GM04503 (cell line): ENCODE measurements at regions not wholly inside any gene's neighbourhood (a gene's known extent, or its start where the extent isn't known, plus 50 kb on each side); places are given as distances from the start of the nearest gene placed in this dataset.

Experiments used
- DNase-seq: peaks from one replicate; pipeline ENCODE4 v3.0.0-alpha.2; 2012; ENCODE audit warnings: low read depth

DNA sequence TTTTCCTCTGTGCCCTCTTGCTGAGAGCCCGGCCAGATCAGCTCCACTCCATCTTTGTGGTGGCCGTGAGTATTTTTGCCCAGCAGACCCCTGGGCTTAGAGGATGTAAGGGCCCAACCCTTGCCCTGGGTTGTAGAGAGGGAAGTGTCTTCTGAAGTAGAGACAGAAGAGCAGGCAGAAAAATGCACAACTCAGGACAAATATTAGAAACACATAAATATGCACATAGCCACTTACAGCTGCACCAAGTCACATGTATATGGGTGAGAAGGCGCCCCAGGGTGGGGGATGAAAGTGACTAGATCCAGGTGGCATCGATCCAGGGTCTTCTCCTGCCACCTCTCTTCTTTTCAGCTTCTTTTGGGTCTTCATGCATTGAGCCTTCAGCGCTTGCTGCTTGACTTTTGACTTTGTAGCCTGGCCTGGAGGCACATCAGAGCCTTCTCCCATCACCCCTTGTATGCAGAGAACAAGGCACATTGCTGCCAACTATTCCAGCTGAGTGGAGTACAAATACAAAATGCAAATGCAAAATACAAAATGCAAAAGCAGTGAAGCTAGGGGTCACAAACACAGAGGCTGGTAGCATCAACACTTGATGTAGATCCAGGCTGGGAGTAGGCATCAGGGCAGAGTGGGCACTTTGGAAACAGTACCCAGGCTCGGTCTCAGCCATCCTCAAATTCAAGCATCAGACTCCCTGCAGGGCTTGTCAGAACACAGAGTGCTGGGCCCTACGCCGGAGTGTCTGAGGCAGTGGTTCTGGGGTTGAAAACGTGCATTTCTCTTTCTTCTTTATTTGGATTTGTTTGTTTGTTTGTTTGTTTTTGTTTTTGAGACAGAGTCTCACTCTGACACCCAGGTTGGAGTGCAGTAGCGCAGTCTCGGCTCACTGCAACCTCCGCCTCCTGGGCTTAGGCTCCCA lies 133.0 kb downstream of the ASB7 start:
- DNase-seq: no peak

DNA sequence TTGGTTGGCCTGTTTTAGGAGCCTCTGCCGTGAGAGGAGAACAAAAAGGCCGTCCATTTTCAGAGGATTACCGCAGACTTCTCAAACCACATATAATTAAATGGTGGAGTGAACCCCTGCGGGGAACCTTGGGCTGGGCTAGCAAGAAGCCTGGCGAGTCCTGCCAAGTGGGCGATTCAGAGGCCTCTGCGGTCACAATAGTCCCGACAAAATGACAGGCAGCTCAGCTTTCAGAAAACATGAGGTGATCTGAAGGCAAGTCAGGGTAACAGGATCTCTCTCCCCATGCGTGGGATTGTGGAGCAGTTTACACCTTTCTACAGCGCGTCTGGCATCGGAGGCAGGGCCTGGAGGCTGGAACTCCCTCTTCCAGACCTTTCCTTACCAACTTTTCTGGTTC lies 134.8 kb downstream of the ASB7 start:
- no peak for DNase-seq

DNA sequence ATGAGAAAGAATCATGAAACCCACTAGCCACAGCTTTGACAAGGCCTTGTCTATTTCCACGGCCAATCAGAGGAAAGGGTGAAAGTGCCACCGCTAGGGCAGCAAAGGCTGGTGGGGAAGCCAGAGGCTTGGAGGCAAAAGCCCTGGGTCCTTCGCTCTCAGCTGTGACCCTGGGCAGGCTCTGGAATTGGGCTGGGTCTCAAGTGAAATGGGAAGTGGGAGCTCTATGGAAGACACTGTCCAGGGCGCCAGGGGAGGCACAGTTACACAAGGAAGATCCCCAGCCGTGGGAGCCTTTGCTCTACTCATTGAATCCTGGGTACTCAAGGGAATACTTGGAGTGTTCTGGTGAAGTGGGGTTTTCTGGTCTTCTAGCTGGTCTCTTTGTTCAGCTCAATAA lies 136.2 kb downstream of the ASB7 start:
- DNase-seq: no peak

DNA sequence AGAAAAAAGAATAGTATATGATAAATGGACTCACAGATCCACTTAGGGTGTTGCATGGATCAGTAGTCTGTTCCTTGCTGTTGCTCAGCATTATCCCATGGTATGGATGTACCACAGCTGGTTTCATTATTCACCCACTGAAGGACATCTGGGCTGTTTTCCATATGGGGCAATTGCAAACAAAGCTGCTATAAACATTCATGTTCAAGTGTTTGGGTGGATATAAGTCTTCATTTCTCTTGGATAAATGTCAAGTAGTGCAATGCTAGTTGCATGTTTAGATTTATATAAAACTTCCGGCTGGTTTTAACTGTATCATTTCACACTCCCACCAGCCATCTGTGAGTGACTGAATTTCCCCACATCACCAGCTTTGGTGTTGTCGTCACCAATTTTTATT lies 137.7 kb downstream of the ASB7 start:
- no peak for DNase-seq

DNA sequence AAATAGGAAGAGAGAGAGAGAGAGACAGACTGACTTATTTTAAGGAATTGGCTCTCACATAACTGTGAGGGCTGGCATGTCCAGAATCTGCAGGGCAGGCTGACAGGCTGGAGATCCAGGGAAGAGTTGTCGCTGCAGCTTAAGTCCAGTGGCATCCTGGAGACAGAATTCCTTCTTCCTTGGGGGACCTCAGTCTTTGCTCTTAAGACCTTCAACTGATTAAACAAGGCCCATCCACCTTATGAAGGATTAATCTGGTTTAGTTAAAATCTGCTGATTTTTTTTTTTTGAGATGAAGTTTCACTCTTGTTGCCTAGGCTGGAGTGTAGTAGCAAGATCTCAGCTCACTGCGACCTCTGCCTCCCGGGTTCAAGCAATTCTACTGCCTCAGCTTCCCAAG lies 128.0 kb upstream of the ALDH1A3 start:
- DNase-seq: no peak

DNA sequence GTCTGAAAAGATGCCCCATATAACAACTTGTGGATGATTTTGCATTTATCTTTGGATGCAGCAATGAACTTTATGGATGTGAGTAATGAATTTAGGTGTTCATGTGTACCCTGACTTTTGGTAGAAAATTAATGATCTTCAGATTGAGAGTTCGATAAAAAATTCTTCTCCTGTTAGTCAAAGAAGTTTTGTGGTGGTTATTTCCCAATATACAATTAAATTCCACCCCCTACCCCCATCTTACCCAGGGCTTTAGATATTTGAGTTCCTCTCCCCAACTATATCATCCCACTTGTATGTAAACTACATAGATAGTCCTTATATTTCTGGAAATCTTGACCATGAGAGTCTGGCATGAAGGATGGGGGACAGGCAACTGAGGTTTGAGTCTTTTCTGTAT lies 126.1 kb upstream of the ALDH1A3 start:
- no peak for DNase-seq

DNA sequence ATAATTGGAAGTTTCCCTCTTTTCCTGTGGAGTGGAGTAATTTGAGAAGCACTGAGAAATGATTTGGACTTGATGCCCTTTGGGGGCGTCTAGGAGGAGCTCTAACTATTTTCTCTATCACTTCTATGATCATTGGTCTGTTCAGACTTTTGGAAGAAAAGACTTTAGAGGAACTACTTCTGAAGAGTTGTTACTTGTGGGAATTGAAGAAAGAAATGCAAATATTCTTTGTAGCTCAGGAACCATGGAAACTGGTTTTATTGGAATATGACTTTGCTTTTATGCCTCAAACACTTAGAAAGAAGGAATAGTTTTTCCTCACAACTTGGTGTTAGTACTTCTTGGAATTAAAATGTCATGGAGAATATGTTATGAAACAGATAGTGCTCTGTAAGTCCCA lies 122.0 kb upstream of the ALDH1A3 start:
- DNase-seq: no peak

DNA sequence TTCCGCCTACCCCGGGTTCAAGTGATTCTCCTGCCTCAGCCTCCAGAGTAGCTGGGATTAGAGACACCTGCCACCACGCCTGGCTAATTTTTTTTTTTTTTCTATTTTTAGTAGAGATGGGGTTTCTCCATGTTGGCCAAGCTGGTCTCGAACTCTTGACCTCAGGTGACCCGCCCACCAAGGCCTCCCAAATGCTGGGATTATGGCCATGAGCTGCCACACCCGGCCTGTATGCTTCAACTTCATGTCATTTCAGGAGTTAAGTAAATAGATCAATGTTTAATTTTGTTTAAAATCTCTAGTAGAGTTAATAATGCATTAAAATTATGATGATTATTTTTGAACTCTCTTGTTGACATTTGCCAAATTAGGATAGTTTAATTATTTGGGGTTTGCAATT lies 121.1 kb upstream of the ALDH1A3 start:
- DNase-seq: no peak

DNA sequence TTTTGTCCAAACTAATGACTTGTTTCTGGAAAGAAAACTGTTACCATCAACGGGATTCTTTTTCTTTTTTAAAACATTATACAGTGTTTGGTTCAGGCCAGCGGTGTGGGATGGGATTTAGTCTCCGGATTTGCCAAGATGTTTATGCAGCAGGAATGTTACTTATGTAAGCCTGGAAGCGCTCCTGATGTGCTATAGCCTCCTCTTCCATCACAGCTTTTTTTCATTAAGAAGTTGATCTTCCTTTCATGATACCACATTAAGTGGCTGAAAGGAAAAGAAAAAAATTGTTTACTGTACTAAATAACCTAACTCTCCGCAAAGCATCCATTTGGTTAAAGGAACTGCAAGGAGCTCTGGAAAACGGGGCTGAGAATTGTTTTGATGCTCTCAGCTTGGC lies 120.5 kb upstream of the ALDH1A3 start:
- peak; percentile 75 for DNase-seq

DNA sequence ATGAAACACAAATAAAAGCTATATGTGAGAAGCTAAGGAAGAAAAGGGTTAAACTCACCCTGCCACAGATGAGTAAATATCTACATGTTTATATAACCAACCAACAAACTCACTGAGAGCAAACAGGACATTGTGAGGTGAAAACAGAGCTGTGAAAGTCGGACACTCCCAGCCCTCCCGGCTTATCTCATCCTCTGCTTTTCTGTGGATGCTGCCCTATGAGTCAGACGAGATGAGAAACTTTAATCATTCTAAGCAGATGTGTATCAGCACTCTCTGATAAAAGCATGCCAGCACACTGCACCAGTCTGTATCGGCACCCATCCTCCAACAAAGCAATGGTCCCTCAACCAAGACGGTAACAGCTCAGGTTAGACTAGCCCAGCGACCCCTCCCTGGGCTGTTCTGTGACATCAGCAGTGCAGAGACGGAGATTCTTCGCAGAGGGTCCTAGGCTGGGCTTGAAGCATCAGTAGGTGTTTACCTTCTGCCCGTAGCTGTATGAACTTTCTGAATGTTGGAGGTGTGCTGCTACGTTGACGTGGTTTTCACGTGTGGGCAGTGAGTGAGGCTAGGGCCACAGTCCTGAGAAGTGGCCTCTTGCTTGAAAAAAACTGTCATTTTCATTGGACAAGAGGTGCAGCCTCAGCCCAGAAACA lies 119.8 kb upstream of the ALDH1A3 start:
- peak; percentile 55 for DNase-seq

DNA sequence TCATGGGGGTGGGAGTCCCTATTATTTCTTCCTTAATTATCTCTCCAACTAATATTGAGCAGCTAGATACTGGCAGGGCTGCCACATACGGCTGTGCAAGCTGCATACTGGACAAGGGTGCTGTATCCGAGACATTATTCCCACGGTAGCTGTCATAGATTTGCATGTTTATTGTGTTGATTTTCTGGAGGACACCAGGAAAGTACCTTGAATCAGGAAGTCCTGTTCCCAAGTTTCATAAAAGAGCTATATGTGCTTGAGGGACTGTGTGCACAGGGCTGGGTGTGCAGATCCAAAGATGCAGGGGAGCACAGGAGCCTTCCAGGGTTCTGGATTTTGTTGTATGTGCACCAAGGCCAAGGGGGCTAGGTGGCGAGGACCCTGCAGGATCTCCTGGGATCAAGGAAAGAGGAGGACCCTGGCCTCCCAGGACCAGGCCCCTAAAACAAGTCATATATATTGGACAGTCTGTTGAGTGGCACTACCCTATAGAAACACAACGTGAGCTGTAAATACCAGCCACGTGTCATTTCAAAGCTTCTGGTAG lies 119.2 kb upstream of the ALDH1A3 start:
- no peak for DNase-seq

DNA sequence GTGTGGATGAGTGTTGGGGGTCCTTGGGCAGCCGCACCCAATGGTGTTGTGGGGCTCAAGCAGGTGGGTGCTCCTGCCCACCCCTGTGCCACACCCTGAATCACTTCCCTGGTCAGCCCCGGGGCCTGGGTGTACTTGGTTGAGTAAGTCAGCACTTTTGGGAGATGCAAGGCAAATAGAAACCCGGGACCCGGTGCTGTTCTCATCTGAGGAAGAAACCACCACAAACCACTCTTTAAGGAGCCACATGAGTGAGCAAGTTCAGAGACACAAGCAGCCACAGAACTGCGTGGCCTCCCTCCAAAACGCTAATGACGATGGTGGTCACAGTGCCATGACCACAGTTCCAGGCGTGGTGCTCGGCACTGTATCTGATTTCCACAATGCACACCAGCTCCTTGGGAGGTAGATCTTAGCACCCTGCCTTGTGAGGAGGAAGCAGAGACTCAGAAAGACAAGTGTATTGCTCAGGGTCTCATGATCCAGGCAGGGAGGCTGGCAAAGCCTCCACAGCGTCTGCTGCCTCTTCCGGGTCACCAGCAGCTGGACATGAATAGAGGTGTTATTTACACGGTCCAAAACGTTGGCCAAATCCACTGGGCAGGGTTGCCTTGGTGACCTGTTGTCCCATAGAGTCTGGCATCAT lies 118.2 kb upstream of the ALDH1A3 start:
- no peak for DNase-seq

DNA sequence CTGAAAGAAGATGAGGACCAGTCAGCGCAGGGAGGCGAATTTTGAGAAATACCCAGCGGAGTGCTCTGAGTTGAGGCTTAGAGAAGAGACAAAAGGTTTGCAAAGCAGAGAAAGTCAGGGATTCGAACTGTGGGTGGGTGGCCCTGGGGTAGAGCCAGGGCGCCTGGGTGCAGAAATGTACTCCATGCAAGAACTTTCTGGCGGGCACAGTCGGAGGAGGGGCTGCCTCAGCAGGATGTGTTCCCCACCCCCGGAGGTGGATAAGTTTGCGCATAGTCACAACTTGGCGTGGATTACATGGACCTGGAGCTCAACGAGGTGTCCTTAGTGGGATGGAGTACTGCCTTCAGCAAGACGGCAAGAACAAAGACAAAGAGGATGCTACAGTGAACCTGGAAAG lies 117.3 kb upstream of the ALDH1A3 start:
- DNase-seq: no peak

DNA sequence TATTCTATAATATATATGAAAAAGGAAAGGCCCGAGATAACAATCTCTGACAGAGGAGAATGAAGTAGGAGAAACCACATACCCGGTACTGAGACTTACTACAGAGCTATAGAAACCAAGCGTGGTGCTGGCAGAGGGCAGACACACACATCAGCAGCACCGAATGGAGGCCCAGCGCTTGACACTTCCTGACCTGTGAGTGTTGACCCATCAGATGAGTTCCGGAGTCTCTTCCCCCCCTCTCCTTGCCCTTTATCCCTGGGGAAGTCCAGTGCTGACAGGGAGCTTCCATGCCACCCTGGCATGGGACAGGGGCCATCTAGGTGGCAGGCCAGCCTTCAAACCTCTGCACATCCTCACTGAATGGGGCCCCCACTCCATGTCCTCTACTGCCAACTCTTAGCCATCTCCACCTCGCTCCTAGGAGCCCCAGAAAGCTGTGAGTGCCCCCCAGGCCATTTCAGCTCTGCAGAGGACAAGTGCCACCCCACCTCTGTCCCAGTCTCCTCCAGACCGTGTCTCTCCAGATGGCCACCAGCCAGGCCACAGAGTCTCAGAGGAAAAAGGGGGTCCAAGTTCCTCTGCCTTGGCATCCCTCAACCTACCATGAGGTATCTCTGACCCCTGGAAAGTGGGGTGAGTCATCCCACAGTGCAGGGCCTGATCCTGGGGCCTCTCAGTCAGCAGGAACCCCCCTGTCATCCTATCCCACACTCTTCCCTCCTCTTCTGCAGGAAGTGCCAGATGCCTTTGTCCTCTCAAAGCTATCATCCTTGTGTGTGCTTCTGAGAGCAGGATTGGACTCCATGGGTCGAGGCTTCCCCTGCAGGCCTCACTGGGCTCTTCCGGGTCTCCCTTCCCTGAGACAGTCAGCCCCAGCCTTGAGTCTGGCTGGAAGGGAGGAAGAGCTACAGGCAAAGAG lies 116.5 kb upstream of the ALDH1A3 start:
- no peak for DNase-seq

DNA sequence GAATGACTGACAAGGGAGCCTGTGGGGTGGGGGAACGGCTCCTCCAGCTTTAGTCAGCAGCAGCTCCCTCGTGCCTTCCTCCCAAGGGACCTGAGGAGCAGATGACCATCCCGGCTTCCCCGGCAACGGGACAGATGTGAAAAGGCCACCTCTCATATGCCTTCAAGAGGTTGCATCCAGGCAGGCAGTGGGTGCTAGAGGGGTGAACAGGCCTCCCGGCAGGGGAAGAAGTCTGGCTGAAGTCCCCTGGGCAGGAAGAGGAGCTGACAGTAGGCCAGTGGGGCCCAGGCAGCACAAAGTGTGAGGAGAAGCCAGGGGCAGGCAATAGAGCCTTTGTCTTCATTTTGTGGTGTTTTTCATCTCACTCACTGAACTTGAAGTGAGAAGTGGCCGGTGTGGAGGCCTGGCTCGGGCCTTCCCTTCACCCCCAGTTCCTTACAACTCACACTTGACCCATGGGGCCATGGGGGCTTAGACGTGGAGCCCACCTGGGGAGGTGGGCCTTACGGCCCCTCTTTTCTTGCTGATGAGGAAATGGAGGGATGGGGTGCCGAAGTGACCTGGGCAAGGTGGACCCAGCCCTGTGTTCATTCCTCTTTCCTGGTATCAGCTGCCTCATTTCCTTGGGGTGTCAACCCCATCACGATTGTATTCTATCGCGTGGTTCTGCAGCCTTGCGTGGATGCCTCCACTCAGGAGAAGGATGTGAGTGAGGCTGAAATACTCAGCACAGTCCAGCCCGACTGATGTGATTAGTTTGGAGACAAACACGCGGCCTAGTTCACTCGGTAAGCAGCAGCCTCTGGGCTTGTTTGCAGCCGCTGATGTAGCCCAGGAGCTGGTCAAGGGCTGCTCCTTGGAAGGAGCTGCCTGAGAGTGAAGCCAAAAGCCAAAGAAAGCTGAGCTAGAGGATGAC lies 115.5 kb upstream of the ALDH1A3 start:
- no peak for DNase-seq

DNA sequence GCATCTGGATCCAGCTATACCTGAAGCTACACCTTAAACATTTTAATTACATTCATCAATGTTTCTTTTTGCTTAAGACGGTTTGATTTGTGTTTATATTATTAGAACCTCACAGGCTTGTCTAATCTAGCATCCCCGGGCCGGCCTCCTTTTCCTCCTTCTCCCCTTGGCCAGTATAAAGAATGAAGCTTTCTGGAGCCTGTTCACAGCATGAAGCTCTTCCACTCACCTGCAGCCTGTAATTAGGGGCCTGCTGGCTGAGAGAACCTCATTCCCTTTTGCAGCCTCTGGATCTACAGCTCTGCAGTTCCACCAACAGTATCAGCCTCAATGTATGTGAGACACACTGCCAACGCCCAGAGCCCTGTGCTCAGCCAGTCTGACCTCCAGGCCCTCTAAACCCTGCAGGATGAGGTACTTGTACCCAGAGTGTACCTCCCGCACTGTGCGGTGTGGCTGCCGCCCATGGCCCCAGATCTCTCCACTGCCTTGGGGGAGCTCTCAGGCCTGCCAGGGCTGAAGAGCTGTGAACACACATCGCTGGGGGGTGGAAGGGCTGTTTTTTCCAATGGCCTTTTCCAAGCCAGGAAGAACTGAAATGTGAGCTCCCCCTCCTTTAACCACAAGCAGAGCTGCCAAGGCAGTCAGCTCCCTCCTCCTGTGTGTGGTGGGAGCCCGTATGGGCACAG lies 114.7 kb upstream of the ALDH1A3 start:
- peak; percentile 49 for DNase-seq

DNA sequence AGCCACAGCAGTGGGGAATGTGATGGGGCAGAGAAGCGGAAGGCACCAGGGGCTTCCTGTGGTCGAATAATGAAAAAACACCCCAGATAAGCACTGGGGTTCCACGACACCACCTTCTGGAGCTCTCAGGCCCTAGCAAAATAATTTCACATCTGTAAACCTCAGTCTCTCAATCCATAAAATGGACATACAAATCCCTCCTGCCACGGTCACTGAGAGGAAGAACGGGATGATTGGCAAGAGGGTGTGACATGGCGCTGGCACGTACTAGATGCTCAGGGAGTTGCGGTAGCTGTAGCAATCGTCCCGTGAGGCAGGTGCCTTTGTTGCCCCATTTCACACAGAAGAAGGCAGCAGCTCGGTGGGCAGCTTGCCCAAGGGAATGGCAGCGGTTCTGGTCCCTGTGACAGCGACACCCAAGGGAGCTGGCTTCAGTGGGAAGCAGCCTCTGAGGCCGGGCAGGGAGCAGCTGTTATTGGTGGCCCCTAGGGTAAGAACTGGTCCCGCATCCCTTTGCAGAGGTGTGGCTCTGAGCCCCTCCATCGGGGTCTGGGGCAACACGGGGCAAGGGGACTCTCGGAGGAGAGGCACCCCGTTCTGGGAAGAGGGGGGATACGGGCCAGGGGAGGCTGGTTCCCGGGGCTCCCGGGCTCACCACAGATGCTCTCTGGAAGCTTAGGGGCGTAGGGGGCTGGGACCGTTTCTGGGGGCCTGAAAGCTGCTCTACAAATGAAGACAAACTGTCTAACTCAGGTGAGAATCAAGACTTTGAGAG lies 114.0 kb upstream of the ALDH1A3 start:
- DNase-seq: no peak

DNA sequence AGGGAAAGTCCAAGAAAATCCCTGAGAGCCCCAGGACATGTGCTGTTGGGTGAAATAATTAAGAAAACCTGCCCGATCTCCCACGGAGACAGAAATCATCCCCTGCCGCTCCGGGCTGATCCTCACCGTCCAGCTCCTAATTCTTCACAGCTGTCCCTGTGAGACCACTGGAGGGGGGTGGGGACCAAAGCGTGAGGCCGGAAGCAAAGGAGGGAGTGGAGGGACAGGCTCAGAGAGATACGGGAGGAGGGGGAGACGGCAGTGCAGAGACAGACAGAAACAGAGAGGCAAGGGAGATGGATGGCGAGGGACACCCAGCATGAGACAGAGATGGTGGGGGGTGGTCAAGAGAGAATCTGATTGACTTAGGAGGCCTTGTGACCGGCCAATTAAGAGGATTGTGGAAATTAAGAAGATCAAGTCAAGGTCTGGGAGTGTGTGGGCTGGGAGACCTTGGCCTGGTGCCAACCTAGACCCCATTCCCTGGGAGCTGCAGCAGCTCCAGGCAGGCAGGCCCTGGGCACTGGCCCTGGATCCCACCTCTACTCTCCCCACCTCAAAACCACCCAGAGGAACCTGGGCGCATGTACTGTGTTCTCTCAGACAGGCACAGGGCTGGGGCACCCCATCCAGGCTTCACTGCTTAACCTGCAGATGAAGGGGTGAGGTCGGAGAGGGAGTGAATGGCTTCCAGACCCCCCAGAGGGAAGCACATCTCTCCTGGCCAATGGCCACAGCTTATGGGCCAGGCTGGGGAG lies 113.2 kb upstream of the ALDH1A3 start:
- no peak for DNase-seq
